ENCODE measurements at regions not wholly inside any gene's neighbourhood (a gene's known extent, or its start where the extent isn't known, plus 50 kb on each side); places are given as distances from the start of the nearest gene placed in this dataset.
"Not testable (repeated sequence)": the region's sequence is repeated elsewhere in the genome, so short reads cannot be mapped to it uniquely, and the experiment has no call there.

DNA sequence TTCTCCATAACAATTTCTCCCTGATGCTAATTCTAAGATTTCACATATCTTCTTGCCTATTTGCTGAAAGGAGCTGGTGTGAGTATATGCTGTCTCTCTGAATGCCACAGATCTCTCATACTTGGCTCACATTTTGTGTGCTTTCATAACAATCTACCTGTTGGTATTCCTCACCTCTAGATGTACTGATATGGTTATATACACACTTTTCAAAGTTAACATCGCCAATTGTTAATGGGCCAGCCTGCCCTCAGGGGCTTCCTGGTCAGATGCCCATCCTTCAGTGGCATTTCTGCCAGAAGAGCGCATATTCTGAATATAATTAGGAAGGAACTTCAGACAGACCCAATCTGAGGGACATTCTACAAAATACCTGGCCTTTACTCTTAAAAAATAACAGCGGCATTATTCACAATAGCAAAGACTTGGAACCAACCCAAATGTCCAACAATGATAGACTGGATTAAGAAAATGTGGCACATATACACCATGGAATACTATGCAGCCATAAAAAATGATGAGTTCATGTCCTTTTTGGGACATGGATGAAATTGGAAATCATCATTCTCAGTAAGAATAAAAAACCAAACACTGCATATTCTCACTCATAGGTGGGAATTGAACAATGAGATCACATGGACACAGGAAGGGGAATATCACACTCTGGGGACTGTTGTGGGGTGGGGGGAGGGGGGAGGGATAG lies 123.9 kb upstream of the FAT1 start:
- DNase-seq, result not testable (repeated sequence)

DNA sequence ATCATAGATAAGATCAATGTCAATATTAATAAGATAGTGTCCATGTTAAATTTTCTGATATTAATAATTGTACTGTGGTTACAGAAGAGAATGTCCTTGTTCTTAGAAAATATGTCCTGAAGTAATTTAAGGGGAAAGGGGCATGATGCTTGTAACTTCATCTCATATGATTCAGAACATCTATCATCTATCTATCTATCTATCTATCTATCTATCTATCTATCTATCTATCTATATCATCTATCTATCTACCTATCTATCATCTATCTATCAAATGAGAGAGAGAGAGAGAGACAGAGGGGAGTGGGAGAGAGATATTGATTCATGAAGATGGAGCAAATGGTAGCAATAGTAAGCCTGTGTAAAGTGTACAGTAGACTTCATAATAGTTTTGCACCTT lies 124.8 kb upstream of the FAT1 start:
- DNase-seq, result no peak

DNA sequence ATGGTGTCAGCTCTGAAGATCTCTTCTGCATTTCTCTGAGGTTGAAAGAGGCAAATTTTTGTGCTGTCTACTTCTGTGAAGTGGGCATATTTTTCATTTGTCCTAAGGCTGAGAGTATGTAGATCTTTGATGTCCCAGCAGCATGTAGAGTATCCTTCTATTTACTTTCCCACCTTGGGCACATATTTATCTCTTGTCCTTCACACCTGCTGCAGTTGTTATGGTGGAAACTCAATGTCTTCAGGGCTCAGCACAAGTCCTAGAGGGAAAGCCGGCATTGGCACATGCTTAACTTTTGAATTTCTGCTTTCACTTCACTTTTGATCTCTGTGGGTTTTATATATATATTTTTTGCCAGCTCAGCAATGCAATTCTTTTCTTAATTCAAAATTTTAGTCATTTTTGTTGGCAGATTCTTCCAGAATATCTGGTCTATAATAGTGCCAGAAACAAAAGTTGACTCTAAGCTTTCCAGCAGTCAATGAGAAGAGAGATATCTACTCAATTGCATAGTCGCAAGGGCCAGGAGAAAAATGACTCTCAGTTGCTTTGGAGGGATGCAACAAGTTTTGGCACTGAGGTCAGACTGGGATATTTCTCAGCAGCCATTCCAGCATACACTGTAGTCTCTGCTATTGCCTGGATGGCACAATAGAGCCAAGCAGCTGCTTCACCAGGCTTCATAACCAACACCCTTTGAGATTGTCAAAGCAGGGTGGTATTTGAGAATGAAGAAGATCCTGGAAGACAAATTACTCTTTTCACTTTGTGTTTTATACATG lies 127.8 kb upstream of the FAT1 start:
- no peak for DNase-seq

DNA sequence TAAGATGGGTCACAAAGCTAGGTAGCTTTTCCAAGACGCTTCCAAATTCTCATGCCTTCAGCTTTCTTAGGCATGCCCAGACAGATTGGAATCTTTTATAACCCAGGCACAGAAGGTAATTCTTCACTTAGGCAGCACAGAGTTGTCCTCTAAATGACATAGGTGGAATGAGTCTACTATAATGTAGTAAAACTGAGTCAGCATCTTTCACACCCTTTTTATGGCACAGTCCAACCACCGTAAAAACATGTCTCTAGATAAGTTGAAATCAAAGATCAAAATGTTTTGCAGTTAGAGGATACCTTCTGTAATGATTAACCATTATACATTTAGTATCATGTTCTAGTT lies 128.4 kb upstream of the FAT1 start:
- DNase-seq, result no peak

DNA sequence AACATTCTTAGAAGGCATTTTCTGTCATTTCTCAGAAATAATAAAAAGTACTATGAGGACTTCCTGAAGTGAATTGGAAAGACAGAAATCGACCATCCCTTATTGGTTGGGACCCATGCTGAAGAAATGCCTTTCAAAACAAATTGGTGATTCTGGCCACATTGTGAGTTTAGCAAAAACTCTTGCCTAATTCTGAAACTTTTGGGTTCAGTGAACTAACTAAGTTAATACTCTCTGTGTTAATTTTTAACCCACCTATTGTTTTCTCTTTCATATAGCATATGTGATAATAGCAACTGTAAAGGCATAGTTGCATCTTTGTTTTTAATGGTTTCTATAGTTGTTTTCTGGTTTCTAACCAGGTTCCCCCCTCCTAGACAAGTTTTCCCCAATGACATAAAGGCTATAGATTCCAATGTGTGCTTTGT lies 129.3 kb upstream of the FAT1 start:
- no peak for DNase-seq

DNA sequence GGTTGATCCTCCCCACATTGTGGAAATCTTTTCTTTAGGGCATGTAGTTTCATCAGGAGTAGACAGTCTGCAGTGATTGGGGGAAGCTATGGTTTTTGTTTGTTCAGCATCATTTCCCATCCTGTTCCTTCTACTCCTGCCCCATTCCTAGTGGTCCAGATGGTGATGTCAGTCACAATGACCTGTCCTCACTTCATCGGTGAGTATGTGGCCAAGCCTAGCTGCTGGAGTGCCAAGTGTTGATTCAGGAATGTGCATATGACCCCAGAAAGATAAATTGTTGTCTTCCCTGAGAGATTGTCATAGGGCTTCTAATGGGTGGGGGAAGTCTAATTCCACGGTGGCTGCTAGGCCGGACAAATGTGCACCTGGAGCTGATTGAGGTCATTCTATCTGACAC lies 130.6 kb upstream of the FAT1 start:
- no peak for DNase-seq

DNA sequence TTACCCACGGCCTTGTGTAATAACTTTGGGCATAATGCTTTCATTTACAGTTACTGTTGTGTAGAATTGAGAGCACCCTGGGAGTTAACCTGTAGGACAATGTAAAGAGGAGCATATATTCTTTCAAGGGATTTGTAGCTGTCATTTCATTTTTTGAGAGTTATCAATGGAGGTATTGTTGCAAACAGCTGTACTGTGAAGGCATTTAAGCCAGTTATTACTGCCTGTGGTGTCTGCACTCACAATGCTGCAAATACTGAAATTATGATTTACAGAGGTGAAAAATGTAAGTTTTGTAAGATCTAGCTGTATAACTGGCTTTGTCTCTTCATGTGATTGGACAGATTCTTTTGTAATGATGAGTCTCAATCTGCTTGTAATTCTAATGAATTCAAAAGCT lies 131.5 kb upstream of the FAT1 start:
- no peak for DNase-seq

DNA sequence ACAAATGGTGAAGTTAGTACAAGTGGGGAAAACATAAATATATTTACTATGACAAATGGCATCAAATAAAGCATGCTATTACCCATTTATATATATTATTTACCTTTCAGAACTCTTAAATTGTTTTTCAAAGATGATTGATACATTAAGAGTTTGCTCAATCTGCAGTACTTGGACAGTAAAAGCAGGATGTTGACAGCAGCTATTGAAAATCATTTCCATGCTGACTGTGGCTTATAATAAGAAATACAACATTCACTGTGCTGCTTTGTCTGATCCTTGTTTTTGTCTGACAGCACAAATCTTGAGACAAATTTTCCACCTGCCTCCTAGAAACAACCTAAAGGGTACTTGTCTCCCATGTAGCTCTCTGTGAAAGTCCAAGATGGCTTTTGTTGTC lies 134.1 kb upstream of the FAT1 start:
- no peak for DNase-seq

DNA sequence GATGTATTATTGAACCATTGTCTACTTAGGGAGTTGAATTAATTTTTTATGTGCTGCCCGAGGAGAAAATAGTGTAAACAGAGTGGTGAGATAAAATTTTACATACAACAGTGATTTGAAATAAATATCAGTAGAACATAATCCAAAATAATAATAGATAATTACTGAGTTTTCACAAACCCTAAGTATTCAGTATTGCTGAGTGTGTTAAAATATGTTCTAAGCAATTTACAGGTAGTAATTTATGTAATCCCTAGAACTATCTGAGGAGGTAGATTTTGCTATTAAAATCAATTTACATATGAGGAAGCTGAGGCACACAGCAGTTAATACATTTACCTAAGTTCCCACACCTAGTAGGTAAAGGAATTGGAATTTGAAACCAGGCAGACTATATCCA lies 134.7 kb upstream of the FAT1 start:
- DNase-seq, result no peak

DNA sequence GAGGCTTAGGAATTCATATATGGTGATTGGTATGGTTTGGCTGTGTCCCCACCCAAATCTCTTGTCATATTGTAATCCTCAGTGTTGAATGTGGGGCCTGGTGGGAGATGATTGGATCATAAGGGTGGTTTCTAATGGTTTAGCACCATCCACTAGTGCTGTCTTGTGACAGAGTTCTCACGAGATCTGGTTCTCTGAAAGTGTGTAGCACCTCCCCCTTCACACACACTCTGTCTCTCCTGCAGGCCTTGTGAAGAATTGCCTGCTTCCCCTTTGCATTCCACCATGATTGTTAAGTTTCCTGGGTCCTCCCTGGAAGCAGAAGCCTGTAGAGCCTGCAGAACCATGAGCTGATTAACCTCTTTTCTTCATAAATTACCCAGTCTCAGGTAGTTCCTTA lies 135.8 kb upstream of the FAT1 start:
- DNase-seq, result no peak

DNA sequence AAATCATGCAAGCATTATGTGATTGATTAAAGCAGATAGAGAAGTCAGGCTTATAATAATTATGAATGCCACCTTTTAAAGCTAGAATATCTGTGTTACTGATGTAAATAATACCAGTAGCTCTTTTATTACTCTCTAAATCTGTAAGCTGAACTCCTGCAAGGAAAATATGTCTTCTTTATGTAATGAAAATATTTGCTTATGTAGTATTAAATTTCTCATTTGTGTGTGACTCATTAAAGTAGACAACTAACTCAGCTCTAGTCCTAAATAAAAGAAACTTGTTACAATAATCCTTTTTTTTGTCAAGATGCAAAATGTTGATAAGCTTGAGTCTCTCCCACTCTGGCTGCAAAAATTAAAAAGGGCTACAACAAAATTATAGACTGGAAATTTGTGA lies 137.7 kb upstream of the FAT1 start:
- no peak for DNase-seq

DNA sequence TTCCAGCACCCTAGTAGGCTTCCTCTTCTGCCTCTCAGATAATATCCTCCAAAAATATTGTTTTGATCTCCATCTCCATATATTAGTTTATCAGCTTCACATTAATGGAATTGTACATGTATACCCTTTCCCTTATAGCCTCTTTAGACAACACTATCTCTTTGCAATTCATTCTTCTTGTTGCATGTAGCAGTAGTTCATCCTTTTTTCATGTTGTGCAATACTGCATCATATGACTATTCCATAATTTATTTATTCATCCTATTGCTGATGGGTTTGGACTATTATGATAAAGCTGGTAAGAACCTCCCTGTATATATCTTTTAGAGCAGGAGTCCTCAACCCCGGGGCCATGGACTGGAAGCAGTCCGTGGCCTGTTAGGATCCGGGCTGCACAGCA lies 148.2 kb upstream of the FAT1 start:
- no peak for DNase-seq

DNA sequence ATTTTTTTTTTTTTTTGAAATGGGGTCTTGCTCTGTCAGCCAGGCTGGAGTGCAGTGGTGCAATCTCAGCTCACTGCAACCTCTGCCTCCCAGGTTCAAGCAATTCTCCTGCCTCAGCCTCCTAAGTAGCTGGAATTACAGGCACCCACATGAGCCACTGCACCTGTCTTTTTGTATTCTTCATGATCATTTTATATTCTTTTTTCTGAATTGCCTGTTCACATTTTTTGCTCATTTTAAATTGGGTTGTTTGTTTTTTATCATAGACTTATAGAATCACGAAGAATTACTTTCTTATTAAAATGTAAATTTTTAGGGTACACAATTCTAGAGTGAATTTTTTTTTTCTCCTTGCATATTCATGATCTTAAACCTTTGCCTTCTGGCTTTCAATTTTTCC lies 149.4 kb upstream of the FAT1 start:
- DNase-seq, result not testable (repeated sequence)

DNA sequence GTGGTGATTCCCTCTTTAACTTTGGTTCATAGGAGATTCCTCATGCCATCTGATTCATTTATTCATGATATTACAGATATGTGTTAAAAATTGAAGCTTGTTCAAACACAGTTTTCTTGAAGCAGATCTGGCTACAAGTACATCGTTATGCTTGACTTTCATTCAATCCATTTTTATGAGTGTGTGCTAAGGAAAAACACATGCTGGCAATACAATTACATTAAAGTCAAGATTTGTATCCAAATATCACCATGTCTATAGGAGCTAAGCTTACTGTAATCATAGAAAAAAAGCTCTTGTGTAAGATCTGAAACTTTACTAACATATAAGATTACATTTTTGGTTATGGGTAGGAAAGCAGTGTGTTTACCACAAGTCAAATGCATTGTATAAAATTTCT lies 151.8 kb upstream of the FAT1 start:
- DNase-seq, result no peak

DNA sequence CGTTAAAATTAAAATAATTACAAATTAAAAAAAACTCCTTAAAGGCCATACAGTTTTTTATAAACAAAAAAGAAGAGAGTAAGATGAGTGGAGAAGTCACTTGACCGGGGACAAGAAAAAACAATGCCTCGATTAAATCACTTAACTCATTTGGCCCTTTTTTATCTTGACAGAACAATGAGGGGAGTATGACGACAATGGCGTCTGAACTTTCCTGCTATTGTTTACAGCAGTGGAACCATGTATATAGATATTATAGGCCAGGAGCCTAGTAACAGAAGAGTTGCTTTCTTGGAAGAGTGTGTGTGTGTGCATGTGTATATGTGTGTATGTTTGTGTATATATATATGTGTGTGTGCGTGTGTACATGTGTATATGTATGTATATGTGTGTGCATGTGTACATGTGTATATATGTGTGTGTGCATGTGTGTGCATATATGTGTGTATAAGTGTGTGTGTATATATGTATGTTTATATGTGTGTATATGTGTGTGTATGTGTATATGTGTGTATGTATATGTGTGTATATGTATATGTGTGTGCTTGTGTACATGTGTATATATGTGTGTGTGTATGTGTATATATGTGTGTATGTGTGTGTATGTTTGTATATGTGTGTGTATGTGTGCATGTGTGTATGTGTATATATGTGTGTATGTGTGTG lies 153.4 kb upstream of the FAT1 start:
- no peak for DNase-seq

DNA sequence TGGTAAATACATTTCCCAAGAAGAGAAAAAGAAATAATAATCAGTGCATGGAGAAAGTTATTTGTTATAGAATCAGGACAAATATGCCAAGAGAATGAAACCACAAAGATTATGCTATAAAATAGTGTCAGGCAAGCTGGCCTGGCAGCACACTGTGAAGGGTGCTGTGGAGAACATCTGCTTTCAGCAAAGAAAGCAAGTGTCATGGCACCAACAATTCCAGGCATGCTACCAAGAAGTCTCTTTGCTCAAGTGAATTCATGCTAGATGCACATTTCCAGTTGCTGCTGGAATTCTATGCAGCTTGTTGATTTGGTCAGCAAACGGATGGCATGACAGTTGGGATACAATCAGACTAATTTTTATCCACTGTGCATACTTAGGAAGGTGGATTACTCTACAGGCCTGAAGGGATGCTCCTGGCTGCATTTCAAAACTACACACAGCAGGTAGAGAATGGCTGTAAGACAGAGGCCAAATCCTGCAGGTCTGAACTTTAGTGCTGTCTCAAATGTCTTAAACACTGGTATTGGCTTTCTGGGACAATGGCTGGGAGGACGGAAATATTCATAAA lies 154.6 kb upstream of the FAT1 start:
- no peak for DNase-seq

DNA sequence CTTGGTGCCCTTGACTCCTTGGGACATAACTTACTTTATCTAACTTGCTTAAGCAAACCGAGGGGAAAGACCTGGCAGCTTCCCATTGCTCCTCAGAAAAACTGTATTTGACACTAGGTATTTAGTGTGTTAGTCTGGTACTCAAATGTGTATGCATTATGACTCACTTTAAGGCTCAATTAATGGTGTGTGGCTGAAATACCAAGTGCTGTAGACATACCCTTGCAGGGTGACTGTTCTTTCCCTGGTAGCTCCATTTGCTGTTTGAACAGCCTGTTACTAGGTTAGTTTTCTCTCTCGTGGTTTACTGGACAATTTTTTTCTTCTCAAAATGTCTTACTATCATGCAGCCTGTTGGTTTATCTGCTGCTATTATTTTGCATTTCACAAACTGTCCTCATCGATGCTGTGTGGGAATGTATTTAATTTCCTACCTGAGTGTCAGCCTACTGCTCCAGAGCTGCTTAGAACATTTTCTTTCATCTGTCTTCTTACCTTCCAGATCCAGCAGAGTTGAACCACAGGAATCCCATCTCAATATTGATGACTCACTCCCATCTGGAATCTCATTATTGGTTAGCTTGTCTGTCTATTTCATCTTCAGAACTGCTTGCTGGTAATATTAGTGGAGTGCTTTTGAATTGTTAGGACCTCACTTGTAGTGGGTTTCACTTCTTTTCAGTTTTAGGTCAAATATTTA lies 158.0 kb upstream of the FAT1 start:
- DNase-seq, result no peak

DNA sequence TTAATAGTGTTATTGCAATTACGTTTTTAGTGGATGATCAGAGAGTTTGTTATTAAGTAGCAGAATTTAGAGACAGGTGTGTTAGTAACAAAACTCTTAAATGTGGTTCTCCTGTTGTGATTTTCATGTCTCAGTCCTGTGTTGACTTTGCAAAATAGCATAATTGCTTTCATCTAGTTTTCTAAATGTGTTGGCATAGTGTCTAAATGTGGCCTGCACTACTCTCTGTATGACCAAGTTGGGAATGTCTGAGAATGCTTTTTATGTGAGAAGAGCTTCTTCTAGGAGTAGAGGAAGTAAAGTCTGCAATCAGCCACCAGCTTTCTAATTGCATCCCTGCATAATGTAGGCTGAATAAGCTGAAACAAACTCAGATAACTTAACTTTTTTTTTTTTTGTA lies 158.6 kb upstream of the FAT1 start:
- DNase-seq, result no peak

DNA sequence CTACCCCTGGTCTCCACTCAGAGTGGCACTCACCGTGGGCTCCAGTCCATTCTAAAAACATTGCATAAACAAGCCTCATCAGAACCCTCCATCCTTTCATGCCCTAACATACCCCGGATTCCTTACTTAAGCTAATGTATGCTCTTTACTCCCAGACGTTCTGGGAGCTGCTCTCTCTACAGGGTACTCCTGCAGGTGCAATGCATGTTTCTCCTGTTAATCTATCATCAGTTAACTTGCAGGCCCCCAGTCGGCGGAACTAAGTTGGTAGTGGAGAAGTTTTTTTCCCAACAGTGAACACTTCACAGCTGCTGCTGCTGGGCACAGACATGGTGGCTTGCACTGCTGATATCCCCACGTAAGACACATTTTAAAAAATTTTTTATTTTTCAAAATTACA lies 161.6 kb upstream of the FAT1 start:
- DNase-seq, result no peak

DNA sequence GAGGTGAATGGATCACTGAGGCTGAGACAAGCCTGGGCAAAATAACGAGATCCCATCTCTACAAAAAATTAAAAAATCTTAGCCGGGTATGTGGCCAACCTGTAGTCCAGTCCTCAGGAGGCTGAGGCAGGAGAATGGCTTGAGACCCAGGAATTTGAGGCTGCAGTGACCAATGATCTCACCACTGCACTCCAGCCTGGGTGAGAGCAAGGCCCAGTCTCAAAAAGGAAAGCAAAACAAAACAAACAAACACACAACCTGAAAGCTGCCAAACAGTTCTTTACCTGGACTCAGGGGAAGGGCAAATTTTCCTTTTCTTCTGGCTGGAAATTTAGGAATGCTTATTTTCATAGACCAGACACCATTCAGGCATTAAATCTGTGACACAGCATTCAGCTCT lies 163.1 kb upstream of the FAT1 start:
- DNase-seq, result no peak

DNA sequence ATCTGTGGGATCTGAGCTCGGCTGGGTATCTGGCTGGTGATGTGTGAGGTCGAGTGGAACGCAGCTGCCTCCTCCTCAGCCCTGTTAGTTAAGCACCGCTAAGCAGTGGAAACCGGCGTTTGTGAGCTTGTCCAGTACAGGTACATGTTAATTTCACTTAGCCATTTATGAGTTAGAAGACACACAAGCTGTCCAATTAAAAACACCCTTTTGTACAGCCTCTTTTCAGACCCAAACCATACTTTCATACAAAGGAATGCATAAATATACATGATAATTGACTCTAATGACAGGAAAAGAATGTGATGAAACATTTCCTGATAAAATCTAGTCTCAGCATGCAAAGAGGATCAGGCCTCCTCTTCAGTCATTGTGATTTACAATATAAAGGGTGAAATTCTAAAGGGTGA lies 163.6 kb upstream of the FAT1 start:
- DNase-seq, result no peak

DNA sequence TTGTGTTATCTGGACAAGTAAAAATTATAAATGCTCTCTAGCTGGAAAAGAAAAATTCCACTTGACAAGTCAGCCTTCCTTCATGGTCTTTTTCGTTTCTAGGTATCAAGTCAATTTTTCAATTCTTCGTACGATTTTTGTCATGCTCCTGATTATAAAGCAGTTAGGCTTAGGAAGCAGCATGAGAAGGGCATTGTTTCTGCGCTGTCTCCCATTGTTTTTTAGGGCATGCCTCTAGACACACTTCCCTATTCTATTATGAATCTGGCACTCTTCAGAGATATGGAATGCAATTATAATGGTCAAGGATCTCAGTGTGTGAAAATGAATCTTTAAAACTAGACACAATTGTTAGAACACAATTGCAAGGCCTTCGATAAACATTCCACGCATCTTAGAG lies 164.1 kb upstream of the FAT1 start:
- DNase-seq, result no peak

DNA sequence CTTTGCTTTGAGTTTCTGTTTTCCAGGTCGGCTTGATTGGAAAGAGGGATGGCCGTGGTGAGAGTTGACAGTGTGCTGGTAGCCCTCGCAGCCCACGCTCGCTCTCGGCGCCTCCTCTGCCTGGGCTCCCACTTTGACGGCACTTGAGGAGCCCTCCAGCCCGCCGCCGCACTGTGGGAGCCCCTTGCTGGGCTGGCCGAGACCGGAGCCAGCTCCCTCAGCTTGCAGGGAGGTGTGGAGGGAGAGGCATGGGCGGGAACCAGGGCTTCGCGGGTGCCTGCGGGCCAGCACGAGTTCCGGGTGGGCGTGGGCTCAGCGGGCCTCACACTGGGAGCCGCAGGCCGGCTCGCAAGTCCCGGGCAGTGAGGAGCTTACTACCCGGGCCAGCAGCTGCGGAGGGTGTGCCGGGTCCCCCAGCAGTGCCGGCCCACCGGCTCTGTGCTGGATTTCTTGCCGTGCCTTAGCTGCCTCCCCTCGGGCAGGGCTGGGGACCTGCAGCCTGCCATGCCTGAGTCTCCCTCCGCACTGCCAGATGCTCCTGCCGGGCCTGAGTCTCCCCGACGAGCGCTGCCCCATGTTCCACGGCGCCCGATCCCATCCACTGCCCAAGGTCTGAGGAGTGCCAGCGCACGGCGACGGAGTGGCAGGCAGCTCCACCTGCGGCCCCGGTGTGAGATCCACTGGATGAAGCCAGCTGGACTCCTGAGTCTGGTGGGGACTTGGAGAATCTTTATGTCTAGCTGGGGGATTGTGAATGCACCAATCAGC lies 166.4 kb upstream of the FAT1 start:
- DNase-seq, result no peak
